H1 (cell line): ENCODE measurements at regions not wholly inside any gene's neighbourhood (a gene's known extent, or its start where the extent isn't known, plus 50 kb on each side); places are given as distances from the start of the nearest gene placed in this dataset.

ENCODE experiments used
- CTCF ChIA-PET: fragments of 300-600 bp; sonication (Branson Sonifier 250); formaldehyde crosslinking; loops from one replicate; lab custom pipeline; 2021; ENCODE audit not compliant: partially characterized antibody; lab: Charles Lee
- POLR2A ChIA-PET: fragments of 300-600 bp; sonication (Branson Sonifier 250); formaldehyde crosslinking; loops from one replicate; lab custom pipeline; 2021; ENCODE audit warnings: inconsistent platforms; ENCODE audit not compliant: partially characterized antibody; lab: Charles Lee
- DNase-seq, 2 experiments: peaks; one replicate each; pipeline versions ENCODE4 v3.0.0 to v3.0.0-alpha.2; 2010 to 2022; ENCODE audit warnings: low spot score in 2 of 2, low read depth in 1 of 2, mixed read lengths in 1 of 2
- FAIRE-seq: peaks from 2 replicates; lab custom pipeline; 2011; peaks lifted over from hg19 to GRCh38; lab: Jason Lieb, UNC
- H2AFZ ChIP-seq: 2 replicates; pipeline ENCODE4 v1.8.1; 2012; ENCODE audit warnings: low read length, inconsistent platforms
- H2AK5ac ChIP-seq: 2 replicates; pipeline ENCODE4 v1.6.1; 2013; ENCODE audit warnings: low read depth, low read length
- H2BK120ac ChIP-seq: replicated peaks from 2 replicates; pipeline ENCODE3; 2013; ENCODE audit warnings: low read depth, low read length, inconsistent platforms
- H2BK12ac ChIP-seq: 2 replicates; pipeline ENCODE4 v1.6.1; 2013; ENCODE audit warnings: low read depth, low read length
- H2BK15ac ChIP-seq: 2 replicates; pipeline ENCODE4 v1.6.1; 2013; ENCODE audit warnings: low read length
- H2BK20ac ChIP-seq: 2 replicates; pipeline ENCODE4 v1.6.1; 2013; ENCODE audit warnings: low read length
- H2BK5ac ChIP-seq: 2 replicates; pipeline ENCODE4 v1.6.1; 2013; ENCODE audit warnings: low read depth, low read length
- H3K14ac ChIP-seq: 2 replicates; pipeline ENCODE4 v1.6.1; 2013; ENCODE audit warnings: inconsistent platforms; ENCODE audit not compliant: insufficient read length
- H3K18ac ChIP-seq: 2 replicates; pipeline ENCODE4 v1.6.1; 2013; ENCODE audit warnings: low read length; ENCODE audit errors: extremely low read depth
- H3K23ac ChIP-seq: 2 replicates; pipeline ENCODE4 v1.6.1; 2013; ENCODE audit warnings: inconsistent platforms; ENCODE audit not compliant: insufficient read length
- H3K23me2 ChIP-seq: 2 replicates; pipeline ENCODE4 v1.6.1; 2013; ENCODE audit warnings: low read depth, low read length
- H3K27ac ChIP-seq: 2 replicates; pipeline ENCODE4 v1.6.1; 2011; ENCODE audit warnings: low read depth, low read length, inconsistent platforms
- H3K27me3 ChIP-seq, 4 experiments: replicated peaks in 1 of 4; 1 replicate in 1 of 4; 2 replicates in 3 of 4; pipeline versions ENCODE4 v1.6.1 to v1.8.1; 2011 to 2013; ENCODE audit warnings: low read length in 3 of 4, mild to moderate bottlenecking in 3 of 4, inconsistent platforms in 2 of 4, mixed read lengths in 2 of 4, moderate library complexity in 1 of 4; ENCODE audit not compliant: control insufficient read depth in 3 of 4, insufficient read depth in 3 of 4; ENCODE audit errors: extremely low read depth in 1 of 4
- H3K36me3 ChIP-seq, 4 experiments: 2 replicates each; pipeline versions ENCODE4 v1.6.1 to v1.8.1; 2011 to 2013; ENCODE audit warnings: mild to moderate bottlenecking in 4 of 4, low read length in 3 of 4, moderate library complexity in 2 of 4, control low read depth in 1 of 4, inconsistent platforms in 1 of 4; ENCODE audit not compliant: insufficient read depth in 4 of 4, control insufficient read depth in 2 of 4
- H3K4ac ChIP-seq: replicated peaks from 2 replicates; pipeline ENCODE3; 2013; ENCODE audit warnings: low read length, low read depth, mixed read lengths, inconsistent platforms; ENCODE audit not compliant: insufficient read length
- H3K4me1 ChIP-seq, 4 experiments: replicated peaks in 1 of 4; 1 replicate in 1 of 4; 2 replicates in 3 of 4; pipeline versions ENCODE4 v1.6.1 to v1.8.1; 2011 to 2013; ENCODE audit warnings: low read length in 3 of 4, inconsistent platforms in 2 of 4, mixed read lengths in 1 of 4; ENCODE audit not compliant: insufficient read depth in 4 of 4, control insufficient read depth in 3 of 4
- H3K4me2 ChIP-seq, 2 experiments: 2 replicates each; pipeline versions ENCODE4 v1.6.1 to v1.8.1; 2011 to 2013; ENCODE audit warnings: low read depth in 2 of 2, low read length in 2 of 2, control low read depth in 1 of 2, inconsistent platforms in 1 of 2, mild to moderate bottlenecking in 1 of 2; ENCODE audit not compliant: insufficient read depth in 1 of 2
- H3K4me3 ChIP-seq, 4 experiments: fragments of 200-600, 300-600 bp in 1 of 4; sonication (generic), shearing (Covaris generic), sonication (Bioruptor Twin) in 1 of 4; 2 replicates each; pipeline versions ENCODE4 v1.5.1 to v1.8.1; 2011 to 2016; ENCODE audit warnings: low read length in 4 of 4, low read depth in 3 of 4, control low read depth in 2 of 4, inconsistent platforms in 2 of 4, mild to moderate bottlenecking in 2 of 4, mixed read lengths in 1 of 4, moderate library complexity in 1 of 4; ENCODE audit not compliant: insufficient read depth in 2 of 4; ENCODE audit errors: extremely low read depth in 1 of 4
- H3K56ac ChIP-seq: replicated peaks from 2 replicates; pipeline ENCODE3; 2013; ENCODE audit warnings: low read depth, mild to moderate bottlenecking, mixed read lengths, low read length, inconsistent platforms; ENCODE audit not compliant: insufficient read length
- H3K79me1 ChIP-seq: 2 replicates; pipeline ENCODE4 v1.6.1; 2013; ENCODE audit warnings: low read depth, low read length, control low read depth
- H3K79me2 ChIP-seq, 2 experiments: 2 replicates each; pipeline versions ENCODE4 v1.6.1 to v1.8.1; 2012 to 2013; ENCODE audit warnings: low read length in 2 of 2, mild to moderate bottlenecking in 2 of 2, inconsistent platforms in 1 of 2; ENCODE audit not compliant: insufficient read depth in 2 of 2, control insufficient read depth in 1 of 2
- H3K9ac ChIP-seq, 4 experiments: replicated peaks in 1 of 4; 1 replicate in 1 of 4; 2 replicates in 3 of 4; pipeline versions ENCODE4 v1.6.1 to v1.8.1; 2011 to 2013; ENCODE audit warnings: low read depth in 3 of 4, low read length in 3 of 4, control low read depth in 2 of 4, mild to moderate bottlenecking in 2 of 4, moderate library complexity in 2 of 4, inconsistent platforms in 1 of 4; ENCODE audit errors: extremely low read depth in 1 of 4
- H3K9me3 ChIP-seq, 2 experiments: 2 replicates each; pipeline versions ENCODE4 v1.6.1 to v1.8.1; 2012 to 2013; ENCODE audit warnings: mild to moderate bottlenecking in 2 of 2, moderate library complexity in 2 of 2, control low read depth in 1 of 2, inconsistent platforms in 1 of 2, low read depth in 1 of 2, low read length in 1 of 2, mixed read lengths in 1 of 2; ENCODE audit not compliant: insufficient read depth in 2 of 2
- H4K20me1 ChIP-seq, 2 experiments: replicated peaks in 1 of 2; 2 replicates each; pipeline versions ENCODE3 to v1.8.1; 2011 to 2013; ENCODE audit warnings: inconsistent platforms in 2 of 2, low read length in 2 of 2, mild to moderate bottlenecking in 1 of 2; ENCODE audit not compliant: insufficient read depth in 2 of 2, control insufficient read depth in 1 of 2
- H4K5ac ChIP-seq: 2 replicates; pipeline ENCODE4 v1.6.1; 2013; ENCODE audit warnings: low read length, low read depth, mixed read lengths, inconsistent platforms; ENCODE audit not compliant: insufficient read length
- H4K8ac ChIP-seq: 2 replicates; pipeline ENCODE4 v1.8.0; 2013; ENCODE audit warnings: mild to moderate bottlenecking, moderate library complexity, low read length, inconsistent platforms; ENCODE audit not compliant: insufficient read depth; ENCODE audit errors: extremely low read depth
- H4K91ac ChIP-seq: replicated peaks from 2 replicates; pipeline ENCODE3; 2013; ENCODE audit warnings: low read length, mixed read lengths, inconsistent platforms; ENCODE audit not compliant: insufficient read length
- CBX5 ChIP-seq: fragments of 300-800, 300-1000 bp; sonication (generic); IDR thresholded peaks from 2 replicates; pipeline ENCODE4 v1.7.1; 2016; ENCODE audit warnings: antibody characterized with exemption, low read length, low read depth
- CREB1 ChIP-seq: IDR thresholded peaks from 2 replicates; pipeline ENCODE4 v1.6.1; 2012; ENCODE audit warnings: inconsistent platforms
- CTBP2 ChIP-seq: IDR thresholded peaks from 2 replicates; pipeline ENCODE4 v1.7.0; 2011; ENCODE audit warnings: borderline replicate concordance, mild to moderate bottlenecking, moderate library complexity, mixed read lengths, low read length; ENCODE audit not compliant: insufficient read depth, insufficient read length
- FOSL1 ChIP-seq: IDR thresholded peaks from 2 replicates; pipeline ENCODE4 v1.6.1; 2011; ENCODE audit warnings: mild to moderate bottlenecking, low read depth, low read length, moderate library complexity; ENCODE audit not compliant: insufficient read depth
- HDAC2 ChIP-seq, 2 experiments: fragments of 300-600 bp in 1 of 2; sonication (generic) in 1 of 2; IDR thresholded peaks; 2 replicates each; pipeline ENCODE4 v1.6.1; 2011 to 2012; ENCODE audit warnings: low read depth in 2 of 2, low read length in 2 of 2, mild to moderate bottlenecking in 2 of 2, moderate library complexity in 2 of 2, borderline replicate concordance in 1 of 2, inconsistent platforms in 1 of 2
- JUN ChIP-seq: IDR thresholded peaks from 2 replicates; pipeline ENCODE4 v1.6.1; 2011; ENCODE audit warnings: low read depth, mild to moderate bottlenecking, improper control_type of control experiment, low read length
- MAFK ChIP-seq: IDR thresholded peaks from 2 replicates; pipeline ENCODE4 v1.6.1; 2012; ENCODE audit warnings: low read depth, mild to moderate bottlenecking, improper control_type of control experiment, low read length
- POLR2A ChIP-seq, 2 experiments: IDR thresholded peaks; 1 replicate in 1 of 2; 2 replicates in 1 of 2; pipeline ENCODE4 v1.6.1; 2011; ENCODE audit warnings: low read depth in 2 of 2, low read length in 2 of 2, mild to moderate bottlenecking in 2 of 2; ENCODE audit errors: control extremely low read depth in 1 of 2
- SP1 ChIP-seq: IDR thresholded peaks from 2 replicates; pipeline ENCODE4 v1.6.1; 2011; ENCODE audit warnings: low read depth, low read length
- TAF1 ChIP-seq: IDR thresholded peaks from 2 replicates; pipeline ENCODE4 v1.6.1; 2011; ENCODE audit warnings: mild to moderate bottlenecking, low read depth, low read length
- TAF7 ChIP-seq: optimal IDR thresholded peaks from 2 replicates; pipeline ENCODE3; 2011; ENCODE audit warnings: low read depth, mild to moderate bottlenecking, inconsistent platforms, low read length, moderate library complexity, borderline replicate concordance
- TCF12 ChIP-seq: IDR thresholded peaks from 2 replicates; pipeline ENCODE4 v1.6.1; 2011; ENCODE audit warnings: low read depth, mild to moderate bottlenecking, low read length
- TEAD4 ChIP-seq: IDR thresholded peaks from 2 replicates; pipeline ENCODE4 v1.6.1; 2012; ENCODE audit warnings: low read depth, low read length, inconsistent platforms, mixed read lengths
- WGBS, 2 experiments: shearing (Covaris generic) in 1 of 2; methylation state at CpG; one replicate each; pipeline versions ENCODE4 v1.1.6 to v1.1.7; 2013 to 2015; ENCODE audit warnings: low lambda C conversion rate in 2 of 2, mixed read lengths in 2 of 2, inconsistent platforms in 1 of 2, low coverage in 1 of 2, missing lambda C conversion rate in 1 of 2; ENCODE audit not compliant: insufficient replicate concordance in 2 of 2, insufficient coverage in 1 of 2, insufficient read length in 1 of 2; ENCODE audit errors: extremely low coverage in 1 of 2, missing lambda C conversion rate in 1 of 2; 5-methylcytosine and 5-hydroxymethylcytosine counted together

- Histone ChIP-seq H3K9me3 (no peaks in the 10 kb centered on the region), H2BK120ac (no peak overlapping the region), H2AFZ (no peak overlapping the region), H3K79me1 (no peaks in the 10 kb centered on the region), H3K14ac (no peak overlapping the region), H3K4me1 (no peaks in the 10 kb centered on the region), H2BK15ac (no peak overlapping the region), H2BK5ac (no peak overlapping the region), H3K79me2 (no peaks in the 10 kb centered on the region), H2BK12ac (no peak overlapping the region), H3K23me2 (no peaks in the 10 kb centered on the region), H4K91ac (no peak overlapping the region), H3K27me3 (no peaks in the 10 kb centered on the region), H4K5ac (no peak overlapping the region), H4K20me1 (no peaks in the 10 kb centered on the region), H3K27ac (no peak overlapping the region), H3K36me3 (no peaks in the 10 kb centered on the region), H2BK20ac (no peak overlapping the region), H3K4ac (no peak overlapping the region), H3K23ac (no peak overlapping the region), H3K56ac (no peak overlapping the region), H3K4me2 (no peak overlapping the region), H3K4me3 (no peak overlapping the region), H2AK5ac (no peak overlapping the region), H3K9ac (no peak overlapping the region), H4K8ac (no peak overlapping the region), H3K18ac (no peak overlapping the region)
- WGBS, 2 experiments: 87% methylated on average over 1 of the region's 1 CpG; no CpG with 5 or more reads in 1 of the 2 experiments
- ChIA-PET POLR2A (no interaction called here), CTCF (no interaction called here)
- DNase-seq (no peak), FAIRE-seq (no peak)
- TF ChIP-seq TEAD4 (no peak), FOSL1 (no peak), SP1 (no peak), CREB1 (no peak), MAFK (no peak), TAF1 (no peak), TAF7 (no peak), TCF12 (no peak), POLR2A (IDR thresholded peaks at IDR 0.05; ENCODE audit: control extremely low read depth in 1 of 2, low read depth in 2 of 2, low read length in 2 of 2) (no peak), CTBP2 (no peak), JUN (no peak), HDAC2 (IDR thresholded peaks at IDR 0.05; ENCODE audit: borderline replicate concordance in 1 of 2, low read depth in 2 of 2, low read length in 2 of 2) (no peak), CBX5 (no peak)
These were observed 59.8 kb downstream of the NUTM2E start for GRCh38 chr10:79886345-79886744.
